SK-N-SH (cell line): ENCODE measurements at regions not wholly inside any gene's neighbourhood (a gene's known extent, or its start where the extent isn't known, plus 50 kb on each side); places are given as distances from the start of the nearest gene placed in this dataset.

Source experiments
- CTCF ChIA-PET: fragments of 300-600, 350-600 bp; formaldehyde crosslinking; extraction: SDS; loops from one replicate; lab custom pipeline; 2021; lab: Yijun Ruan, JAX
- POLR2A ChIA-PET: fragments of 350-600 bp; sonication (Branson Sonifier 250); formaldehyde crosslinking; extraction: SDS; loops from one replicate; lab custom pipeline; 2020; ENCODE audit warnings: antibody characterized with exemption, inconsistent platforms; lab: Yijun Ruan, JAX
- DNase-seq: peaks from one replicate; pipeline ENCODE4 v3.0.0; 2012
- H2AFZ ChIP-seq: fragments of 200-600 bp; sonication (generic); 2 replicates; pipeline ENCODE4 v1.8.1; 2016; ENCODE audit warnings: antibody characterized with exemption, mild to moderate bottlenecking, low read depth
- H3F3A ChIP-seq: fragments of 200-600 bp; sonication (generic); replicated peaks from 2 replicates; pipeline ENCODE3; 2016; ENCODE audit warnings: antibody characterized with exemption, mild to moderate bottlenecking; ENCODE audit not compliant: insufficient read depth
- H3K27ac ChIP-seq, 2 experiments: fragments of 200-500 bp in 1 of 2; fragments of 200-600 bp in 1 of 2; sonication (Bioruptor generic) in 1 of 2; sonication (generic), shearing (Covaris generic) in 1 of 2; 2 replicates each; pipeline versions ENCODE4 v1.5.1 to v1.6.1; 2014 to 2016; ENCODE audit warnings: low read depth in 2 of 2, inconsistent platforms in 1 of 2, low read length in 1 of 2, mild to moderate bottlenecking in 1 of 2, mixed read lengths in 1 of 2
- H3K27me3 ChIP-seq: fragments of 200-600 bp; sonication (generic), shearing (Covaris generic); 2 replicates; pipeline ENCODE4 v1.6.1; 2016; ENCODE audit warnings: mixed run types; ENCODE audit not compliant: insufficient read depth
- H3K36me3 ChIP-seq, 2 experiments: fragments of 200-500 bp in 1 of 2; fragments of 200-600 bp in 1 of 2; sonication (Bioruptor generic) in 1 of 2; sonication (generic) in 1 of 2; replicated peaks in 1 of 2; 2 replicates each; pipeline versions ENCODE3 to v1.5.1; 2014 to 2016; ENCODE audit warnings: low read length in 1 of 2, mild to moderate bottlenecking in 1 of 2; ENCODE audit not compliant: insufficient read depth in 2 of 2, control insufficient read depth in 1 of 2
- H3K4me1 ChIP-seq, 2 experiments: fragments of 200-500 bp in 1 of 2; fragments of 200-600 bp in 1 of 2; sonication (Bioruptor generic) in 1 of 2; sonication (generic), shearing (Covaris generic) in 1 of 2; 2 replicates each; pipeline versions ENCODE4 v1.5.1 to v1.6.1; 2014 to 2016; ENCODE audit warnings: low read depth in 1 of 2, low read length in 1 of 2, mixed run types in 1 of 2; ENCODE audit not compliant: insufficient read depth in 2 of 2, control insufficient read depth in 1 of 2
- H3K4me2 ChIP-seq: fragments of 200-600 bp; sonication (generic), shearing (Covaris generic); 2 replicates; pipeline ENCODE4 v1.6.1; 2017; ENCODE audit warnings: mixed run types
- H3K4me3 ChIP-seq, 2 experiments: fragments of 200-500 bp in 1 of 2; fragments of 200-600 bp in 1 of 2; sonication (Bioruptor generic) in 1 of 2; sonication (generic), shearing (Covaris generic) in 1 of 2; 2 replicates each; pipeline versions ENCODE4 v1.5.1 to v1.8.1; 2014 to 2016; ENCODE audit warnings: low read depth in 2 of 2, inconsistent platforms in 1 of 2, low read length in 1 of 2, mild to moderate bottlenecking in 1 of 2, mixed read lengths in 1 of 2, moderate library complexity in 1 of 2
- H3K79me2 ChIP-seq: fragments of 200-600 bp; sonication (generic); 2 replicates; pipeline ENCODE4 v1.8.1; 2017; ENCODE audit warnings: mild to moderate bottlenecking; ENCODE audit not compliant: insufficient read depth
- H3K9ac ChIP-seq: fragments of 200-600 bp; sonication (generic); 2 replicates; pipeline ENCODE4 v1.6.1; 2017; ENCODE audit warnings: mixed run types
- H3K9me2 ChIP-seq: fragments of 200-600 bp; sonication (generic); 2 replicates; pipeline ENCODE4 v1.6.1; 2017; ENCODE audit warnings: mixed run types
- H3K9me3 ChIP-seq: fragments of 200-600 bp; sonication (generic); 2 replicates; pipeline ENCODE4 v1.6.1; 2017; ENCODE audit warnings: mixed run types, mild to moderate bottlenecking, moderate library complexity
- H4K20me1 ChIP-seq: fragments of 200-600 bp; sonication (generic); 2 replicates; pipeline ENCODE4 v1.6.1; 2017; ENCODE audit warnings: mild to moderate bottlenecking, mixed run types; ENCODE audit not compliant: insufficient read depth
- ELF1 ChIP-seq: IDR thresholded peaks from 2 replicates; pipeline ENCODE4 v1.4.0; 2012
- GABPA ChIP-seq: IDR thresholded peaks from 2 replicates; pipeline ENCODE4 v1.4.0; 2012; ENCODE audit warnings: low read depth, mild to moderate bottlenecking
- MAX ChIP-seq: IDR thresholded peaks from 2 replicates; pipeline ENCODE4 v1.4.0; 2012; ENCODE audit warnings: low read depth
- MEF2A ChIP-seq: IDR thresholded peaks from 2 replicates; pipeline ENCODE4 v1.4.0; 2012; ENCODE audit warnings: low read depth, borderline replicate concordance
- MXI1 ChIP-seq: IDR thresholded peaks from 2 replicates; pipeline ENCODE4 v1.6.1; 2012; ENCODE audit warnings: mild to moderate bottlenecking, low read depth, low read length, improper control_type of control experiment
- NFIC ChIP-seq: IDR thresholded peaks from 2 replicates; pipeline ENCODE4 v1.4.0; 2012; ENCODE audit warnings: borderline replicate concordance
- PBX3 ChIP-seq: IDR thresholded peaks from 2 replicates; pipeline ENCODE4; 2012
- POLR2AphosphoS5 ChIP-seq: IDR thresholded peaks from 2 replicates; pipeline ENCODE4 v1.6.1; 2012; ENCODE audit warnings: low read depth, low read length
- RAD21 ChIP-seq: IDR thresholded peaks from 2 replicates; pipeline ENCODE4 v1.6.1; 2012; ENCODE audit warnings: mild to moderate bottlenecking, low read length
- RCOR1 ChIP-seq: fragments of 150-350 bp; IDR thresholded peaks from 2 replicates; pipeline ENCODE4 v1.6.1; 2017; ENCODE audit warnings: antibody characterized with exemption, low read length
- RXRA ChIP-seq: IDR thresholded peaks from 2 replicates; pipeline ENCODE4 v1.4.0; 2012; ENCODE audit warnings: low read depth, mild to moderate bottlenecking, borderline replicate concordance
- SIN3A ChIP-seq: IDR thresholded peaks from 2 replicates; pipeline ENCODE4 v1.6.1; 2012; ENCODE audit warnings: low read depth, mild to moderate bottlenecking, low read length, moderate library complexity, borderline replicate concordance
- TCF12 ChIP-seq: IDR thresholded peaks from 2 replicates; pipeline ENCODE4 v1.4.0; 2012
- USF1 ChIP-seq: IDR thresholded peaks from 2 replicates; pipeline ENCODE4 v1.4.0; 2012; ENCODE audit warnings: low read depth, borderline replicate concordance
- WGBS: methylation state at CpG from one replicate; pipeline ENCODE4 v1.1.6; 2017; ENCODE audit warnings: low lambda C conversion rate; 5-methylcytosine and 5-hydroxymethylcytosine counted together

- Histone ChIP-seq H3F3A (no peaks in the 10 kb centered on the region), H3K9ac (no peak overlapping the region), H3K27ac (no peak overlapping the region), H4K20me1 (no peaks in the 10 kb centered on the region), H3K4me3 (no peak overlapping the region), H2AFZ (no peak overlapping the region), H3K4me1 (peaks cover 0 to 7% of the 10 kb centered on the region in 2 experiments; a peak in 2 of 4 replicates), H3K36me3 (no peaks in the 10 kb centered on the region), H3K9me3 (no peaks in the 10 kb centered on the region), H3K27me3 (no peaks in the 10 kb centered on the region), H3K79me2 (no peaks in the 10 kb centered on the region), H3K4me2 (no peak overlapping the region), H3K9me2 (no peaks in the 10 kb centered on the region)
- ChIA-PET POLR2A (no interaction called here), CTCF (no interaction called here)
- 23% methylated on average over 1 of the region's 1 CpG for WGBS
- TF ChIP-seq POLR2AphosphoS5: no peak
- no peak for TF ChIP-seq RXRA
- no peak for TF ChIP-seq RCOR1
- DNase-seq: no peak
These were observed 76.4 kb downstream of the CRPPA start for GRCh38 chr7:16344927-16345326.

- H3K79me2 ChIP-seq: no peaks in the 10 kb centered on the region
- H3K9me2 ChIP-seq: no peaks in the 10 kb centered on the region
- no peaks in the 10 kb centered on the region for H3F3A ChIP-seq
- POLR2A ChIA-PET: no interaction called here
- CTCF ChIA-PET: no interaction called here
- H3K4me1 ChIP-seq: peaks cover 0 to 5% of the 10 kb centered on the region in 2 experiments; a peak in 2 of 4 replicates
- H3K36me3 ChIP-seq: no peaks in the 10 kb centered on the region
- no peak for DNase-seq
- no peak overlapping the region for H3K9ac ChIP-seq
- no peak overlapping the region for H3K27ac ChIP-seq
- no peak overlapping the region for H2AFZ ChIP-seq
- H3K4me3 ChIP-seq: no peak overlapping the region
- no peaks in the 10 kb centered on the region for H3K9me3 ChIP-seq
- no peaks in the 10 kb centered on the region for H4K20me1 ChIP-seq
- TF ChIP-seq NFIC (no peak), SIN3A (no peak), MEF2A (no peak), MAX (no peak), MXI1 (no peak), RCOR1 (no peak), PBX3 (no peak), TCF12 (no peak), ELF1 (no peak), RAD21 (no peak), USF1 (no peak), GABPA (no peak)
- H3K4me2 ChIP-seq: no peak overlapping the region
- H3K27me3 ChIP-seq: no peaks in the 10 kb centered on the region
- WGBS: 28% methylated on average over 5 of the region's 5 CpGs
These were observed 77.7 kb downstream of the CRPPA start for GRCh38 chr7:16343612-16344011.
